ENCODE measurements at regions not wholly inside any gene's neighbourhood (a gene's known extent, or its start where the extent isn't known, plus 50 kb on each side); places are given as distances from the start of the nearest gene placed in this dataset.

- TF ChIP-seq CTCF (IDR thresholded peaks at IDR 0.05) (no peak), POLR2A (IDR thresholded peaks at IDR 0.05) (no peak)
- Histone ChIP-seq H3K27me3 (no peaks in the 10 kb centered on the region), H3K27ac (no peak overlapping the region), H3K36me3 (no peaks in the 10 kb centered on the region), H3K4me1 (no peaks in the 10 kb centered on the region), H3K4me3 (no peak overlapping the region), H3K9me3 (no peaks in the 10 kb centered on the region)
- DNase-seq: no peak
- intact Hi-C loops (cut with DNase I; ENCODE audit: low total_unique reads): no loop called here
Observed at GRCh38 chr2:157143901-157144300, 113.6 kb upstream of the GALNT5 start.

GRCh38 chr2:157149270-157149669 is 108.2 kb upstream of the GALNT5 start:
- no peak for TF ChIP-seq POLR2A (IDR thresholded peaks at IDR 0.05)
- TF ChIP-seq CTCF (IDR thresholded peaks at IDR 0.05): no peak

GRCh38 chr2:157150747-157151146 is 106.8 kb upstream of the GALNT5 start:
- Histone ChIP-seq H3K4me3 (no peak overlapping the region), H3K27me3 (no peaks in the 10 kb centered on the region), H3K36me3 (no peaks in the 10 kb centered on the region), H3K9me3 (no peaks in the 10 kb centered on the region), H3K4me1 (no peaks in the 10 kb centered on the region), H3K27ac (no peak overlapping the region)
- intact Hi-C loops (cut with DNase I; ENCODE audit: low total_unique reads): no loop called here
- no peak for DNase-seq
- TF ChIP-seq POLR2A (IDR thresholded peaks at IDR 0.05): no peak

More at GRCh38 chr2:157149270-157149669, 108.2 kb upstream of the GALNT5 start:
- Histone ChIP-seq H3K4me3 (no peak overlapping the region), H3K27ac (no peak overlapping the region), H3K4me1 (no peaks in the 10 kb centered on the region), H3K9me3 (no peaks in the 10 kb centered on the region), H3K27me3 (no peaks in the 10 kb centered on the region), H3K36me3 (no peaks in the 10 kb centered on the region)
- intact Hi-C loops (cut with DNase I; ENCODE audit: low total_unique reads): no loop called here
- no peak for DNase-seq

GRCh38 chr2:157152362-157152761 is 105.1 kb upstream of the GALNT5 start:
- Histone ChIP-seq H3K27ac (no peak overlapping the region), H3K4me3 (no peak overlapping the region), H3K9me3 (no peaks in the 10 kb centered on the region), H3K4me1 (no peaks in the 10 kb centered on the region), H3K36me3 (no peaks in the 10 kb centered on the region), H3K27me3 (no peaks in the 10 kb centered on the region)
- no peak for DNase-seq
- no peak for TF ChIP-seq CTCF (IDR thresholded peaks at IDR 0.05)
- no peak for TF ChIP-seq POLR2A (IDR thresholded peaks at IDR 0.05)
- intact Hi-C loops (cut with DNase I; ENCODE audit: low total_unique reads): no loop called here

GRCh38 chr2:157155992-157156391 is 101.5 kb upstream of the GALNT5 start:
- no peak for TF ChIP-seq CTCF (IDR thresholded peaks at IDR 0.05)
- no peak for TF ChIP-seq POLR2A (IDR thresholded peaks at IDR 0.05)
- H3K27ac ChIP-seq: no peak overlapping the region

GRCh38 chr2:157158111-157158510 is 99.4 kb upstream of the GALNT5 start:
- Histone ChIP-seq H3K27me3 (no peaks in the 10 kb centered on the region), H3K9me3 (no peaks in the 10 kb centered on the region), H3K36me3 (no peaks in the 10 kb centered on the region), H3K4me1 (no peaks in the 10 kb centered on the region), H3K27ac (no peak overlapping the region), H3K4me3 (no peak overlapping the region)
- TF ChIP-seq POLR2A (IDR thresholded peaks at IDR 0.05): no peak
- no peak for TF ChIP-seq CTCF (IDR thresholded peaks at IDR 0.05)
- no peak for DNase-seq
- intact Hi-C loops (cut with DNase I; ENCODE audit: low total_unique reads): no loop called here

More at GRCh38 chr2:157155992-157156391, 101.5 kb upstream of the GALNT5 start:
- Histone ChIP-seq H3K27me3 (no peaks in the 10 kb centered on the region), H3K4me3 (no peak overlapping the region), H3K36me3 (no peaks in the 10 kb centered on the region), H3K4me1 (no peaks in the 10 kb centered on the region), H3K9me3 (no peaks in the 10 kb centered on the region)
- no peak for DNase-seq
- intact Hi-C loops (cut with DNase I; ENCODE audit: low total_unique reads): no loop called here

Measured in uterus (tissue), 3 donors.